GM18505 (cell line): ENCODE measurements at regions not wholly inside any gene's neighbourhood (a gene's known extent, or its start where the extent isn't known, plus 50 kb on each side); places are given as distances from the start of the nearest gene placed in this dataset.
"Not testable (repeated sequence)": the region's sequence is repeated elsewhere in the genome, so short reads cannot be mapped to it uniquely, and the experiment has no call there.

ENCODE experiments used
- ATAC-seq: cut with Tn5 transposase; IDR thresholded peaks from one replicate; pipeline ENCODE4 v1.9.1; 2021; ENCODE audit not compliant: unreplicated experiment
- POLR2A ChIP-seq: IDR thresholded peaks from 4 replicates; pipeline ENCODE4 v1.6.1; 2011; ENCODE audit warnings: borderline replicate concordance; ENCODE audit not compliant: insufficient read depth, insufficient read length; ENCODE audit errors: extremely low read depth

- TF ChIP-seq POLR2A: no peak
- ATAC-seq: no peak
These were observed 160.5 kb upstream of the GRK3 start for GRCh38 chr22:25403811-25404471.

- peak; percentile 1 for ATAC-seq
- no peak for TF ChIP-seq POLR2A
These were observed 159.9 kb upstream of the GRK3 start for GRCh38 chr22:25404556-25404927.

- TF ChIP-seq POLR2A: peak; percentile 68
- ATAC-seq: peak; percentile 47
These were observed 159.3 kb upstream of the GRK3 start for GRCh38 chr22:25404928-25405816.

- no peak for ATAC-seq
- TF ChIP-seq POLR2A: no peak
These were observed 158.5 kb upstream of the GRK3 start for GRCh38 chr22:25405841-25406509.

- ATAC-seq: no peak
- no peak for TF ChIP-seq POLR2A
These were observed 157.8 kb upstream of the GRK3 start for GRCh38 chr22:25406510-25407210.

- TF ChIP-seq POLR2A: no peak
- no peak for ATAC-seq
These were observed 157.1 kb upstream of the GRK3 start for GRCh38 chr22:25407226-25407858.

- no peak for TF ChIP-seq POLR2A
- no peak for ATAC-seq
These were observed 156.6 kb upstream of the GRK3 start for GRCh38 chr22:25407859-25408229.

- no peak for TF ChIP-seq POLR2A
- no peak for ATAC-seq
These were observed 155.2 kb upstream of the GRK3 start for GRCh38 chr22:25409240-25409639.

GRCh38 chr22:25410849-25411248, 153.6 kb upstream of the GRK3 start:
- TF ChIP-seq POLR2A: no peak
- ATAC-seq: no peak

GRCh38 chr22:25413620-25414019, 150.9 kb upstream of the GRK3 start:
- no peak for TF ChIP-seq POLR2A
- ATAC-seq: no peak

GRCh38 chr22:25415731-25416130, 148.7 kb upstream of the GRK3 start:
- not testable (repeated sequence) for ATAC-seq

GRCh38 chr22:25417826-25418225, 146.6 kb upstream of the GRK3 start:
- ATAC-seq: not testable (repeated sequence)
